ENCODE measurements at regions not wholly inside any gene's neighbourhood (a gene's known extent, or its start where the extent isn't known, plus 50 kb on each side); places are given as distances from the start of the nearest gene placed in this dataset.

DNA sequence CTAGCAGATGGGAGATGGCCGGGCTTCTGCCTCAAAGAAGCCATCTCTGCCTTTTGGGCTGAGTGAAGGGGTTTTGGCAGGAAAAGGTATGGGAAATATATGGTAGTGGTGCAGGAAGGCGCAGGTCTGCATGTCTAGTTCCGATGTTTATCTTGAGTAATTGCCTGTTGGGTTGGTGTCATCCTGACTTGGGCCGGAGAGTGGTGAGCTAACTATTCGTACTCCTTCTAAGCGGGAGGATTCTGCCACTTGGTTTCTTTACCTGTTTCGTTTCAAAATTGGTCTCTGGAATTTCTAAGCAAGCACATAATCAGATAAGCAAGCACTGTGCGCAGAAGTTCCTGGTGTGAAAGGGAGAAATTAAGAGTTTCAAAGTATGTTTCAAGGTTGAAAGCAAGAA lies 229.6 kb downstream of the SAMD5 start:
- no peak for TF ChIP-seq CTCF (IDR thresholded peaks at IDR 0.05)
- no peak for TF ChIP-seq POLR2AphosphoS5 (IDR thresholded peaks at IDR 0.05)
- TF ChIP-seq POLR2A (IDR thresholded peaks at IDR 0.05) = no peak

All from breast epithelium (tissue), 3 donors.